ENCODE measurements at regions not wholly inside any gene's neighbourhood (a gene's known extent, or its start where the extent isn't known, plus 50 kb on each side); places are given as distances from the start of the nearest gene placed in this dataset.

GRCh38 chr5:124229352-124229751, 517.1 kb downstream of the ZNF608 start:
- TF ChIP-seq ZFX (IDR thresholded peaks at IDR 0.05) (no peak), CTCF (conservative IDR thresholded peaks at IDR 0.05) (no peak)
- no peak overlapping the region for H3K27ac ChIP-seq

DNA sequence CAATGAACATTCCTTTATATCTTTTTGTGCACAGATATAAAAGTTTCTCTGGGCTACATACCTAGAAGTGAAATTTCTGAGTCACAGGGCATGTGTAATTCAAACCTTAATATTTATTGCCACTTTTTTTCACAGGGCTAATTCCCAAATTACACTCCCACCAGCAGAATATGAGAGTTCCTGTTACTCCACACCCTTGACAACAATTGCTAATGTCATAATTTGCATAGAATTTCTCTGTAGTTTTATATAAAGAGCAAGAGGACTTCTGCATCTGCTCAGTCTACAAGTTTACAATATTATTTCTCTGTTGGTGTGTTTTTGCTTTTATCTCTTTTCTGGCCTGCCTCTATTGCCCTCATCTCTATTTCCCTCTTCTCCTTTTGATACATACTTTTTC, 518.5 kb downstream of the ZNF608 start:
- H3K27ac ChIP-seq: no peak overlapping the region
- TF ChIP-seq ZFX (IDR thresholded peaks at IDR 0.05): no peak
- no peak for TF ChIP-seq CTCF (conservative IDR thresholded peaks at IDR 0.05)

- no peak overlapping the region for H3K27ac ChIP-seq
- no peak for TF ChIP-seq ZFX (IDR thresholded peaks at IDR 0.05)
- no peak for TF ChIP-seq CTCF (conservative IDR thresholded peaks at IDR 0.05)
Observed at GRCh38 chr5:124220418-124220817, 526.0 kb downstream of the ZNF608 start.

- no peak overlapping the region for H3K27ac ChIP-seq
- TF ChIP-seq ZFX (IDR thresholded peaks at IDR 0.05): no peak
- no peak for TF ChIP-seq CTCF (conservative IDR thresholded peaks at IDR 0.05)
Observed at GRCh38 chr5:124212934-124213333, 533.5 kb downstream of the ZNF608 start.

DNA sequence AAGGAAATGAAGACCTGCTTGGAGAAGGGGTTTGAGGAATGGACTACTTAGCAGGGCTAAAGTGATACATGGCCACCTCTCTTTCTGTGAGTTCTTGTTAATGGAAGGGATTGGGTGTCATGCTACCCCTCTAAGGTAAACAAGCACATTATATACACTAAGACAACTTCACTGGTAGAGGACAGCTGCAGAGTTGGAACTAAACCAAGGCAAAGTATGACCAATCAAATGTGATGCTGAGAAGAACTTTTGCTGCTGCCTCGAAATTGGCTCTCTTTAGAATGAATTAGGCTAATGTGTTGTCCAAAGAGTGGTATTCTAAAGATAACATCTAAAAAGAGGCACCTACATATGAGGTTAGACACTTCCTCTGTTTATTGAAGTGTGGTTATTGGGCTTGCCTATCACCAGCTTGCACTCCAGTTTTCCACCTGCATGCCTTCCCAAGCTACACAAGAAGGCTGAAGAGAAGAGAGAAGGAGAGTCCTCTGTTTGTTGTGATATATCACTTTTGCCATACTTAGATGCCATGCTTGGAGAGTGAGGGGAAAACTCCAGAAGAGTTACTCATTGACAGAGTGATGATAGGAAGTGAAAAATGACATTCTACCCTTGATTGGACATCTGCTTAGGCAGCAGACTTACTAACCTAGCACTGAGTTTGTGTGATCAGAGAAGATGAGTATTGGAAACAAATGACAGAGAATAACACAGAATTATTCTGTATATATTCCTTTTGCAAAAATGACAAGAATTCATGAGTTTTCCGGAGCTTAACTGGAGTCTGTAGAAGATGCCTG, 536.1 kb downstream of the ZNF608 start:
- no peak for TF ChIP-seq CTCF (conservative IDR thresholded peaks at IDR 0.05)
- no peak for TF ChIP-seq ZFX (IDR thresholded peaks at IDR 0.05)
- H3K27ac ChIP-seq: no peak overlapping the region

DNA sequence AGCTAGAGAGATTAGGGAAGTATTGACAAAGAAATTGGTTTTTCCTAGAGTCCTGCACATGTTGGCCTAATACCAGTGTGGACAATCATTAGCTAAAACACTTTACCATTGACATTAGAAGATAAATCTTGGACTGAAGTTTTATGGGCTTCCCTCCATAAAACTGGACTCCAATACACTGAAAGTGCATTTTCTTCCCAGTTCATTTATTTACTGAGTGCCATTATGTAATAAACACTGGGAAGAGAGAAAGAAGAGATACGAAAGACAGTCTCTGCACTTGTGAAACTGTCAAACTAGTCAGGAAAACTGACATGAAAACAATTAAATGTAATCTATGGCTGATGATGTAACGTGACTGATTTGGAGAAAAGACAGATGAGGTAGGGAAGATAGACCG, 539.3 kb downstream of the ZNF608 start:
- TF ChIP-seq ZFX (IDR thresholded peaks at IDR 0.05): no peak
- no peak for TF ChIP-seq CTCF (conservative IDR thresholded peaks at IDR 0.05)
- H3K27ac ChIP-seq: no peak overlapping the region

DNA sequence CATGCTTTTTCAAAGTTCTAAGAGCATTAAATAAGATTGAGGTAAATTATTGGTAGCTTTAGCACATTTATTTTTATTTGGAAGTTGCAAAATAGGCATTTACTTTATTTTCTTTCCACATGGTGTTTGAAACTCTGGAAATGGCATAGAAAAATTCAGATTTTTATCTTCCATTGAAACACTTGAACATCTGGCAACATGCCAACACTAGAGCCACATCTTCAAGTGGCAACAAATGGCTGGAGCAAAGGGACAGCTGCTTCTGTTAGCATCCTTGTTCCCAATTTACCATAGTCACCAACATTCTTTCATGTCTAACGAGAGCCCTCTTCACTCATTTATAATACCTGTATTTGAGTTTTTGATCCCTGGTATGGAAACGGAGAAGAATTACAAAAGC, 539.9 kb downstream of the ZNF608 start:
- TF ChIP-seq CTCF (conservative IDR thresholded peaks at IDR 0.05) (no peak), ZFX (IDR thresholded peaks at IDR 0.05) (no peak)
- no peak overlapping the region for H3K27ac ChIP-seq
